H9 (cell line): ENCODE measurements at regions not wholly inside any gene's neighbourhood (a gene's known extent, or its start where the extent isn't known, plus 50 kb on each side); places are given as distances from the start of the nearest gene placed in this dataset.

Experiments used
- DNase-seq: peaks from one replicate; pipeline ENCODE4 v3.0.0-alpha.2; 2017
- H2AFZ ChIP-seq: one replicate; pipeline ENCODE4 v1.6.1; 2013; ENCODE audit warnings: mild to moderate bottlenecking, low read length, control low read depth, moderate library complexity
- H2AK5ac ChIP-seq: 2 replicates; pipeline ENCODE4 v1.6.1; 2013; ENCODE audit warnings: low read length, control low read depth, mixed read lengths; ENCODE audit not compliant: insufficient read length
- H2BK120ac ChIP-seq: one replicate; pipeline ENCODE4 v1.6.1; 2013; ENCODE audit warnings: low read depth, mild to moderate bottlenecking, low read length, control low read depth, inconsistent platforms; ENCODE audit not compliant: poor library complexity, severe bottlenecking
- H2BK12ac ChIP-seq: 2 replicates; pipeline ENCODE4 v1.6.1; 2013; ENCODE audit warnings: low read length, control low read depth, mixed read lengths, low read depth; ENCODE audit not compliant: insufficient read length
- H2BK15ac ChIP-seq: 2 replicates; pipeline ENCODE4 v1.6.1; 2013; ENCODE audit warnings: low read depth, low read length, control low read depth
- H2BK20ac ChIP-seq: one replicate; pipeline ENCODE4 v1.6.1; 2013; ENCODE audit warnings: low read depth, mild to moderate bottlenecking, low read length, control low read depth, inconsistent platforms; ENCODE audit not compliant: poor library complexity, severe bottlenecking
- H2BK5ac ChIP-seq: 2 replicates; pipeline ENCODE4 v1.6.1; 2013; ENCODE audit warnings: low read length, control low read depth, mixed read lengths; ENCODE audit not compliant: insufficient read length
- H3K14ac ChIP-seq: 2 replicates; pipeline ENCODE4 v1.6.1; 2013; ENCODE audit warnings: low read length, control low read depth; ENCODE audit not compliant: insufficient read depth
- H3K18ac ChIP-seq: 2 replicates; pipeline ENCODE4 v1.6.1; 2013; ENCODE audit warnings: low read depth, mild to moderate bottlenecking, mixed read lengths, low read length, control low read depth; ENCODE audit not compliant: insufficient read length
- H3K23ac ChIP-seq: 2 replicates; pipeline ENCODE4 v1.6.1; 2013; ENCODE audit warnings: low read length, control low read depth, mixed read lengths, low read depth; ENCODE audit not compliant: insufficient read length
- H3K23me2 ChIP-seq: 2 replicates; pipeline ENCODE4 v1.6.1; 2013; ENCODE audit warnings: low read depth, mild to moderate bottlenecking, mixed read lengths, low read length, control low read depth; ENCODE audit not compliant: insufficient read length, poor library complexity, severe bottlenecking
- H3K27ac ChIP-seq: 2 replicates; pipeline ENCODE4 v1.5.1; 2013; ENCODE audit warnings: low read length, control low read depth, mixed read lengths, low read depth; ENCODE audit not compliant: insufficient read length
- H3K27me3 ChIP-seq: 2 replicates; pipeline ENCODE4 v1.6.1; 2013; ENCODE audit warnings: low read length, control low read depth, inconsistent platforms; ENCODE audit not compliant: insufficient read depth
- H3K4ac ChIP-seq: 2 replicates; pipeline ENCODE4 v1.6.1; 2013; ENCODE audit warnings: low read depth, mild to moderate bottlenecking, control low read depth, inconsistent platforms, low read length, moderate library complexity
- H3K4me1 ChIP-seq: 2 replicates; pipeline ENCODE4 v1.6.1; 2013; ENCODE audit warnings: low read length, control low read depth, inconsistent platforms; ENCODE audit not compliant: insufficient read depth
- H3K4me2 ChIP-seq: 2 replicates; pipeline ENCODE4 v1.6.1; 2013; ENCODE audit warnings: low read length, control low read depth, mixed read lengths; ENCODE audit not compliant: insufficient read length, insufficient read depth
- H3K56ac ChIP-seq: 2 replicates; pipeline ENCODE4 v1.6.1; 2013; ENCODE audit warnings: low read depth, mild to moderate bottlenecking, mixed read lengths, low read length, control low read depth; ENCODE audit not compliant: insufficient read length
- H3K79me1 ChIP-seq: 2 replicates; pipeline ENCODE4 v1.6.1; 2013; ENCODE audit warnings: low read depth, mild to moderate bottlenecking, moderate library complexity, low read length, control low read depth, inconsistent platforms; ENCODE audit not compliant: insufficient read depth, poor library complexity, severe bottlenecking
- H3K79me2 ChIP-seq: 2 replicates; pipeline ENCODE4 v1.6.1; 2013; ENCODE audit warnings: low read length, control low read depth, inconsistent platforms; ENCODE audit not compliant: insufficient read depth
- H3K9ac ChIP-seq: 2 replicates; pipeline ENCODE4 v1.6.1; 2013; ENCODE audit warnings: low read length, control low read depth, mixed read lengths; ENCODE audit not compliant: insufficient read length; ENCODE audit errors: extremely low read depth
- H3K9me3 ChIP-seq: one replicate; pipeline ENCODE4 v1.6.1; 2013; ENCODE audit warnings: low read depth, low read length, inconsistent platforms; ENCODE audit not compliant: control insufficient read depth
- H3T11ph ChIP-seq: one replicate; pipeline ENCODE4 v1.6.1; 2013; ENCODE audit warnings: mild to moderate bottlenecking, low read length, control low read depth, inconsistent platforms
- H4K20me1 ChIP-seq: one replicate; pipeline ENCODE4 v1.6.1; 2013; ENCODE audit not compliant: control insufficient read depth, insufficient read length, insufficient read depth
- H4K5ac ChIP-seq: 2 replicates; pipeline ENCODE4 v1.6.1; 2013; ENCODE audit warnings: low read depth, mild to moderate bottlenecking, mixed read lengths, low read length, control low read depth; ENCODE audit not compliant: insufficient read length
- H4K8ac ChIP-seq: replicated peaks from 2 replicates; pipeline ENCODE4 v1.6.1; 2013; ENCODE audit warnings: low read length, control low read depth, mixed read lengths, low read depth; ENCODE audit not compliant: insufficient read length
- H4K91ac ChIP-seq: 2 replicates; pipeline ENCODE4 v1.6.1; 2013; ENCODE audit warnings: low read depth, mild to moderate bottlenecking, moderate library complexity, mixed read lengths, low read length, control low read depth; ENCODE audit not compliant: insufficient read length
- H3K27ac Mint-ChIP-seq, 3 experiments: 2 replicates in 2 of 3; 3 replicates in 1 of 3; pipeline ENCODE4 v1.8.0; 2020 to 2021; ENCODE audit warnings: mixed read lengths in 3 of 3, mild to moderate bottlenecking in 1 of 3, moderate library complexity in 1 of 3
- H3K27me3 Mint-ChIP-seq: 2 replicates; pipeline ENCODE4 v1.8.0; 2021; ENCODE audit warnings: low read depth, mild to moderate bottlenecking, moderate library complexity, mixed read lengths
- H3K36me3 Mint-ChIP-seq, 3 experiments: 2 replicates in 2 of 3; 3 replicates in 1 of 3; pipeline ENCODE4 v1.8.0; 2020 to 2021; ENCODE audit warnings: low read depth in 3 of 3, mixed read lengths in 3 of 3; ENCODE audit not compliant: insufficient read depth in 1 of 3
- H3K4me1 Mint-ChIP-seq, 2 experiments: 2 replicates each; pipeline ENCODE4 v1.8.0; 2020; ENCODE audit warnings: mixed read lengths in 2 of 2
- H3K4me3 Mint-ChIP-seq, 2 experiments: 2 replicates in 1 of 2; 3 replicates in 1 of 2; pipeline ENCODE4 v1.8.0; 2020 to 2021; ENCODE audit warnings: mild to moderate bottlenecking in 2 of 2, mixed read lengths in 2 of 2, moderate library complexity in 1 of 2
- H3K9me3 Mint-ChIP-seq, 2 experiments: 2 replicates in 1 of 2; 3 replicates in 1 of 2; pipeline ENCODE4 v1.8.0; 2020; ENCODE audit warnings: mild to moderate bottlenecking in 2 of 2, mixed read lengths in 2 of 2, moderate library complexity in 1 of 2
- CTCF ChIP-seq: fragments of 200-600 bp; sonication (generic); conservative IDR thresholded peaks from 3 replicates; pipeline ENCODE4 v1.8.0; 2021; ENCODE audit warnings: antibody characterized with exemption, mild to moderate bottlenecking
- WGBS: extraction: QIAGEN DNeasy Blood & Tissue Kit; methylation state at CpG from one replicate; pipeline ENCODE4 v1.1.7; 2013; ENCODE audit warnings: missing lambda C conversion rate, low lambda C conversion rate, mixed read lengths; ENCODE audit not compliant: insufficient read length; ENCODE audit errors: extremely low coverage; 5-methylcytosine and 5-hydroxymethylcytosine counted together

GRCh38 chr21:28818663-28819278, 173.9 kb downstream of the LTN1 start:
- Histone ChIP-seq H2BK5ac (no peak overlapping the region), H2AFZ (no peak overlapping the region), H3T11ph (no peak overlapping the region), H4K91ac (no peak overlapping the region), H3K14ac (no peak overlapping the region), H2AK5ac (no peak overlapping the region), H3K79me1 (no peaks in the 10 kb centered on the region), H3K9ac (no peak overlapping the region), H3K27ac (no peak overlapping the region), H2BK15ac (no peak overlapping the region), H4K8ac (no peak overlapping the region), H3K4me2 (no peak overlapping the region), H3K4me1 (no peaks in the 10 kb centered on the region), H3K23ac (no peak overlapping the region), H3K18ac (no peak overlapping the region), H2BK120ac (no peak overlapping the region), H2BK12ac (no peak overlapping the region), H3K23me2 (no peaks in the 10 kb centered on the region), H2BK20ac (no peak overlapping the region), H3K4ac (no peak overlapping the region), H4K5ac (no peak overlapping the region), H3K27me3 (no peaks in the 10 kb centered on the region), H4K20me1 (no peaks in the 10 kb centered on the region), H3K56ac (no peak overlapping the region), H3K9me3 (no peaks in the 10 kb centered on the region), H3K79me2 (no peaks in the 10 kb centered on the region)
- Mint-ChIP-seq H3K27me3 (no peaks in the 10 kb centered on the region), H3K9me3 (no peaks in the 10 kb centered on the region), H3K27ac (no peak overlapping the region), H3K36me3 (no peaks in the 10 kb centered on the region), H3K4me1 (no peaks in the 10 kb centered on the region), H3K4me3 (no peak overlapping the region)
- DNase-seq = no peak
- WGBS = no CpG with 5 or more reads among the region's 4 CpGs
- TF ChIP-seq CTCF = no peak
